T-helper 1 cell treated with Interleukin-12 subunit alpha and Interleukin-12 subunit beta and Interleukin-4 antibody, amounts not matched to agents 30 μg/mL and 1 μg/mL, for 36 hours (primary cell): ENCODE measurements at regions not wholly inside any gene's neighbourhood (a gene's known extent, or its start where the extent isn't known, plus 50 kb on each side); places are given as distances from the start of the nearest gene placed in this dataset.
"Not testable (repeated sequence)": the region's sequence is repeated elsewhere in the genome, so short reads cannot be mapped to it uniquely, and the experiment has no call there.

ENCODE experiments used
- H3K27ac Mint-ChIP-seq: one replicate; pipeline ENCODE4 v1.8.0; 2021; ENCODE audit warnings: mild to moderate bottlenecking, mixed read lengths
- H3K27me3 Mint-ChIP-seq: one replicate; pipeline ENCODE4 v1.8.0; 2021; ENCODE audit warnings: low read depth, mixed read lengths
- H3K36me3 Mint-ChIP-seq: one replicate; pipeline ENCODE4 v1.8.0; 2021; ENCODE audit warnings: low read depth, mixed read lengths
- H3K4me1 Mint-ChIP-seq: one replicate; pipeline ENCODE4 v1.8.0; 2021; ENCODE audit warnings: low read depth, mixed read lengths
- H3K4me3 Mint-ChIP-seq: one replicate; pipeline ENCODE4 v1.8.0; 2021; ENCODE audit warnings: mild to moderate bottlenecking, moderate library complexity, mixed read lengths
- H3K9me3 Mint-ChIP-seq: one replicate; pipeline ENCODE4 v1.8.0; 2021; ENCODE audit warnings: mixed read lengths

GRCh38 chr4:53908661-53909078, 155.7 kb downstream of the CHIC2 start:
- no peak overlapping the region for H3K4me3 Mint-ChIP-seq
- peaks cover 31% of the 10 kb centered on the region for H3K27me3 Mint-ChIP-seq

GRCh38 chr4:53907772-53908171, 156.6 kb downstream of the CHIC2 start:
- H3K27me3 Mint-ChIP-seq: peaks cover 35% of the 10 kb centered on the region
- H3K4me3 Mint-ChIP-seq: no peak overlapping the region
- H3K4me1 Mint-ChIP-seq: peaks cover 14% of the 10 kb centered on the region
- no peaks in the 10 kb centered on the region for H3K36me3 Mint-ChIP-seq
- no peaks in the 10 kb centered on the region for H3K9me3 Mint-ChIP-seq
- H3K27ac Mint-ChIP-seq: no peak overlapping the region

More at GRCh38 chr4:53908661-53909078, 155.7 kb downstream of the CHIC2 start:
- Mint-ChIP-seq H3K36me3 (no peaks in the 10 kb centered on the region), H3K9me3 (no peaks in the 10 kb centered on the region), H3K27ac (no peak overlapping the region), H3K4me1 (peaks cover 14% of the 10 kb centered on the region)

GRCh38 chr4:53906606-53907190, 157.7 kb downstream of the CHIC2 start:
- H3K36me3 Mint-ChIP-seq: no peaks in the 10 kb centered on the region
- H3K27ac Mint-ChIP-seq: no peak overlapping the region
- H3K27me3 Mint-ChIP-seq: peaks cover 40% of the 10 kb centered on the region
- H3K4me1 Mint-ChIP-seq: peaks cover 14% of the 10 kb centered on the region
- H3K9me3 Mint-ChIP-seq: no peaks in the 10 kb centered on the region
- H3K4me3 Mint-ChIP-seq: no peak overlapping the region

- peaks cover 40% of the 10 kb centered on the region for H3K27me3 Mint-ChIP-seq
- H3K4me3 Mint-ChIP-seq: peak overlapping the region; percentile 75
- no peaks in the 10 kb centered on the region for H3K36me3 Mint-ChIP-seq
- H3K27ac Mint-ChIP-seq: no peak overlapping the region
- H3K9me3 Mint-ChIP-seq: no peaks in the 10 kb centered on the region
- peaks cover 14% of the 10 kb centered on the region for H3K4me1 Mint-ChIP-seq
These were observed 158.4 kb downstream of the CHIC2 start for GRCh38 chr4:53905941-53906377.

GRCh38 chr4:53905276-53905940, 159.0 kb downstream of the CHIC2 start:
- Mint-ChIP-seq H3K27ac (no peak overlapping the region), H3K9me3 (no peaks in the 10 kb centered on the region), H3K4me1 (peaks cover 14% of the 10 kb centered on the region), H3K4me3 (peak overlapping the region; percentile 75), H3K27me3 (peaks cover 40% of the 10 kb centered on the region), H3K36me3 (no peaks in the 10 kb centered on the region)

GRCh38 chr4:53902786-53903185, 161.6 kb downstream of the CHIC2 start:
- H3K4me3 Mint-ChIP-seq: no peak overlapping the region
- H3K36me3 Mint-ChIP-seq: no peaks in the 10 kb centered on the region
- no peaks in the 10 kb centered on the region for H3K9me3 Mint-ChIP-seq
- H3K27me3 Mint-ChIP-seq: peaks cover 34% of the 10 kb centered on the region
- H3K27ac Mint-ChIP-seq: no peak overlapping the region
- H3K4me1 Mint-ChIP-seq: peaks cover 7% of the 10 kb centered on the region

- peaks cover 17% of the 10 kb centered on the region for H3K27me3 Mint-ChIP-seq
- no peak overlapping the region for H3K27ac Mint-ChIP-seq
- no peaks in the 10 kb centered on the region for H3K36me3 Mint-ChIP-seq
- H3K9me3 Mint-ChIP-seq: no peaks in the 10 kb centered on the region
- H3K4me1 Mint-ChIP-seq: no peaks in the 10 kb centered on the region
- H3K4me3 Mint-ChIP-seq: no peak overlapping the region
These were observed 164.1 kb downstream of the CHIC2 start for GRCh38 chr4:53900271-53900649.

- Mint-ChIP-seq H3K4me1 (no peaks in the 10 kb centered on the region), H3K36me3 (no peaks in the 10 kb centered on the region), H3K27me3 (peaks cover 17% of the 10 kb centered on the region), H3K4me3 (no peak overlapping the region), H3K9me3 (no peaks in the 10 kb centered on the region), H3K27ac (no peak overlapping the region)
These were observed 164.7 kb downstream of the CHIC2 start for GRCh38 chr4:53899586-53900270.

GRCh38 chr4:53895137-53895536, 169.3 kb downstream of the CHIC2 start:
- H3K9me3 Mint-ChIP-seq: no peaks in the 10 kb centered on the region
- H3K27me3 Mint-ChIP-seq: peaks cover 6% of the 10 kb centered on the region
- no peaks in the 10 kb centered on the region for H3K36me3 Mint-ChIP-seq
- no peak overlapping the region for H3K4me3 Mint-ChIP-seq
- H3K27ac Mint-ChIP-seq: no peak overlapping the region
- H3K4me1 Mint-ChIP-seq: no peaks in the 10 kb centered on the region

- H3K4me1 Mint-ChIP-seq: no peaks in the 10 kb centered on the region
- no peak overlapping the region for H3K27ac Mint-ChIP-seq
- H3K27me3 Mint-ChIP-seq: peaks cover 2% of the 10 kb centered on the region
- no peaks in the 10 kb centered on the region for H3K36me3 Mint-ChIP-seq
- no peak overlapping the region for H3K4me3 Mint-ChIP-seq
- no peaks in the 10 kb centered on the region for H3K9me3 Mint-ChIP-seq
These were observed 173.9 kb downstream of the CHIC2 start for GRCh38 chr4:53890461-53890860.

GRCh38 chr4:53889326-53890055, 174.9 kb downstream of the CHIC2 start:
- no peaks in the 10 kb centered on the region for H3K27me3 Mint-ChIP-seq
- H3K4me1 Mint-ChIP-seq: no peaks in the 10 kb centered on the region
- H3K4me3 Mint-ChIP-seq: no peak overlapping the region
- H3K36me3 Mint-ChIP-seq: no peaks in the 10 kb centered on the region
- no peak overlapping the region for H3K27ac Mint-ChIP-seq
- H3K9me3 Mint-ChIP-seq: no peaks in the 10 kb centered on the region

- H3K27me3 Mint-ChIP-seq: no peaks in the 10 kb centered on the region
- H3K36me3 Mint-ChIP-seq: no peaks in the 10 kb centered on the region
- H3K4me1 Mint-ChIP-seq: no peaks in the 10 kb centered on the region
- no peak overlapping the region for H3K27ac Mint-ChIP-seq
- H3K4me3 Mint-ChIP-seq: no peak overlapping the region
- H3K9me3 Mint-ChIP-seq: no peaks in the 10 kb centered on the region
These were observed 178.3 kb downstream of the CHIC2 start for GRCh38 chr4:53886090-53886489.

- no peak overlapping the region for H3K27ac Mint-ChIP-seq
- no peaks in the 10 kb centered on the region for H3K4me1 Mint-ChIP-seq
- no peaks in the 10 kb centered on the region for H3K27me3 Mint-ChIP-seq
- H3K9me3 Mint-ChIP-seq: no peaks in the 10 kb centered on the region
- H3K4me3 Mint-ChIP-seq: no peak overlapping the region
- H3K36me3 Mint-ChIP-seq: no peaks in the 10 kb centered on the region
These were observed 178.7 kb downstream of the CHIC2 start for GRCh38 chr4:53885668-53886067.

- not testable (repeated sequence) for H3K4me3 Mint-ChIP-seq, H3K27me3 Mint-ChIP-seq, H3K36me3 Mint-ChIP-seq, H3K4me1 Mint-ChIP-seq, H3K27ac Mint-ChIP-seq, H3K9me3 Mint-ChIP-seq
These were observed 187.3 kb downstream of the CHIC2 start for GRCh38 chr4:53877096-53877495.
